ENCODE measurements at regions not wholly inside any gene's neighbourhood (a gene's known extent, or its start where the extent isn't known, plus 50 kb on each side); places are given as distances from the start of the nearest gene placed in this dataset.

- DNase-seq, result no peak
These were observed 244.8 kb downstream of the TLE3 start for GRCh38 chr15:69852916-69853315.

DNA sequence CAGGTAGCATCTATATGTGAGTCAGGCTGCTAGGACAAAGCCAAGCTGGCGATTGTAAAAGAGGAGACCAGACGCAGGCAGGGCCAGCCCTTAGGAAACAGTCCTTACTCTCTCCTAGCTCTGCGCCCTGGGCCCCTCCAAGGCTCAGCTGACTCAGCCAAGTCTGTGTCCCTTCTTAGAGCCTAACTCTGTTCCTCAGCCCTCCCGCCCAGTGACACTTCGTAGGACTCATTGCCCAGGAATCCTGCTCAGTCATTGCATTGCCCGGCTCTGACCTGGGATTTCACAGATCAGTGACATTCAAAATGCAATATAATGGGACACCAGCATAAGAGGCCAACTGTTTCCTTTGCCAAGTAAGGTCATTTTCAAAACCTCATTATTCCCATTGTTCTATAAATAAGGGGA is 244.2 kb downstream of the TLE3 start:
- no peak for DNase-seq

DNA sequence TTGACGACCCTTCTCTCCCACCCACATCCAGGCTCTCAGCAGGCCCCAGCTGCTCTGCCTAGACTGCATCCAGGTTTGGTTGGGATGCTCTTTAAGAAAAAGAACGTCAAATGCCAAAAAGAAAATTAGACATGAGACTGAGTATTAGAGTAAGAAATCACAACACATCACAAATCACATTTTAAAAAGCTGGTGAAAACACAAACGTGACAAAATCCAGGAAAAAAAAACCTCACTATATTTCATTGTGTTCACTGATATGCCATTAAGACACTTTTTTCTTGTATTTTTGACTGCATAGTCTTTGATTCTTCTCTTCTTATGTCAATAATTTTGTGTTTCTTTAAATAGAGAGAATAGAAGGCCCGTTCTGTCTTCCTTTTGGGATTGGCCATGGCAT is 243.7 kb downstream of the TLE3 start:
- no peak for DNase-seq

- DNase-seq, result no peak
These were observed 243.1 kb downstream of the TLE3 start for GRCh38 chr15:69854521-69855181.

GRCh38 chr15:69855258-69856000 is 242.3 kb downstream of the TLE3 start:
- no peak for DNase-seq

- no peak for DNase-seq
These were observed 240.5 kb downstream of the TLE3 start for GRCh38 chr15:69857250-69857649.

GRCh38 chr15:69857686-69858391 is 239.9 kb downstream of the TLE3 start:
- no peak for DNase-seq

DNA sequence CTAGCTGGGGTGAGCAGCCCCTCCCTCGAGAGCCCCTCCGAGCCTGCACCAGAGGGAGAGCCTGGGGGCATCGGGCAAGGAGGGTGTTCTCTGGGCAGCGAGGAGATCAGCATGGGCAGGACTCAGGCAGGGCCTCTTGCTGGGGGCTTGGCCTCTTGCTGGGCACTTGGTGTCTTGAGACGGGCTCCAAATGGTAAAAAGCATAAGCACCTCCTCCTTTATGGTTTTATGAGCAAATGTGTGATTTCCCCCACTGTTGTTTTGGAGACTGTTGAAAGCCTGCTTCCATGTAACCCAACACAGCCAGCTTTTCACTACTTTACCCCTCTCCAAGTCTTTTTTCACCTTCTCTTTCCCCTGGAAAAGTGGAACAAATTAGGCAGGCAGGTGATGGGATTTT is 239.3 kb downstream of the TLE3 start:
- no peak for DNase-seq

DNA sequence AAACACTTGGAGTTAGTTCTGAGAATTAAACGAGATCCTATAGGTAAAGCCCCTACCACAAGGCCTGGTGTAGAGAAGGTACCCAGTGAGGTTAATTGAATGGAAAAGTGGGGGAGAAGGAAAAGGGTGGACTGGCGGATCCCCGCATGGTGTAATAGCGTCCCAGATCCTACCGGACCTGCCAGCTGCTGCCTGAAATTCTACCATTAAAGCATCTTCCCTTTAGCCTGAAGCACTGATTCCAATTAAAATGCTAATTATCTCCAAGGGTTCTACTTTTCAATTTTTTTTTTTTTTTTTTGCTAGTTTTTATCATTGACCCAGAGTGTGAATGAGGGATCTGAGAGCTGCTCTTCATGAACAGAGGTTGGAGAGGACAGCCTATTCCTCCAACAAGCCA is 237.9 kb downstream of the TLE3 start:
- no peak for DNase-seq

DNA sequence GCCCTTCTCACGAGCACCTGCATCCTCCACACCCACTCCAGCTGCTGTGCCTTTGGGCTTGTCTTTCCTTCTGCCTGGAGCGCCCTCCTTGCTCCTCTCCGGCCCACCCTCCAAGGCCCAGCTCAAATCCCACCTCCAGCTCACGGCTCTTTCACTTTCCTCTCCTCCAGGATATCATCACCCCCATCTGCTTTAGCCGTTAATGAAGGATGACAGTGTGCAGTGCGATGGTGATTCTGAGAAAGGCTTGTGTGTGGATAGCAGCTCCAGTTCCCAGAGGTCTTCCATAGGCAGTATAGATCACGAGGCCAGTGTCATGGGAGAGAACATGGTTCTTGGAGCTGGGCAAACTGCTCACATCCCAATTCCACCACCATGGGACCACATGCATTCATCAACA is 237.4 kb downstream of the TLE3 start:
- DNase-seq, result no peak

DNA sequence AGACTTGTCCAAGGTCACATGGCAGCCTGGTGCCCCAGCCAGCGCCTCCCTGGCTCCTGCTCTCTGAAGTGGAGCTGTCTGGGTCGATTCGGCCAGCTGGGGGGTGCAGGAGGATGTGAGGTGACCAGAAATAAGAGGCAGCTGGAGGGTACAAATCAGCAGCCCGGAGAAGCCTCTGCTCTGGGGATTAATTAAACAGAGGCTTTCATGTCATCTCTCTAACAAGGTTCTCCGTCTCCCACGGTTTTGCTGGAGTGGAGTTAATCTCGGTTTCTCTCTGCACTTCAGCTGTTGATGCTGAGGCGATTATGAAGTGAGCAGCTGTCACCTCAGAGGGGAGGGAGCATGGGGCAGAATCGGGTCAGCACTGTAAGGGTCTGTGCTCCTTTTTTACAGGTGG is 236.8 kb downstream of the TLE3 start:
- no peak for DNase-seq

GRCh38 chr15:69861331-69862171 is 236.2 kb downstream of the TLE3 start:
- DNase-seq, result no peak

GRCh38 chr15:69862540-69862939 is 235.2 kb downstream of the TLE3 start:
- DNase-seq, result no peak

- no peak for DNase-seq
These were observed 234.3 kb downstream of the TLE3 start for GRCh38 chr15:69863446-69863845.

DNA sequence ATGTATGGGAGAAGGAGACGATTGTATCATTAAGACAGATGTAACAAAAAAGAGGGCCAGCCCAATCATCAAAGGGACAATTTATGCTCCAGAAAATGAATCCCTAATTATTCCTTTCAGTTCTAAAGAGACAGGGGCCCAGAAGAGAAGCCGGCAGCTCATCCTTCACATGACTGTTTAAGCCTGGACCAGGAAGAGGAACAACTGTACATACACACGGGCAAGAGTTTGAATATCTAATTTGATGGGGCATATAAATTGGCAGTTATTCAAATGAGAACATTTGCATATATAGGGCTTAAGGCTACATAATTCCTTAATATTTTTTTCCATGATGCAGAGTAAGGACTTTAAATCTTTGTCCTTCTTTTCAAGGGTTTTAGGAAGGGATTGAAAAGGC is 232.3 kb downstream of the TLE3 start:
- no peak for DNase-seq

GRCh38 chr15:69868756-69869155 is 229.0 kb downstream of the TLE3 start:
- no peak for DNase-seq

DNA sequence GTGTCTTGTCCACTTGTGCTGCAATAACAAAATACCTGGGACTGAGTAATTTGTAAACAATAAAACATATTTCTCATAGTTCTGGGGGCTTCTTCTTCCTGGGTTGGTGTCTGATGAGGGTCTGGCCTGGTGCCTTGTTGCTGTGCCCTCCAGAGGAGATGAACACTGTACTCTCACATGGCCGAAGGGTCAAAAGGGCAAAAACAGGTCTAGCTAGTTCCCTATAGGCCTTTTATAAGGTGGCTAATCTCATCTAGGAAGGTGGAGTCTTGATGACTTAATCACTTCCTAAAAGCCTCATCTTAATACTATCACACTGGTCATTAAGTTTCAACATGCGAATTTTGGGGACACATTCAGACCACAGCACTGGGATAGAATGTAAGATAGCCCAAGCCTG is 228.4 kb downstream of the TLE3 start:
- no peak for DNase-seq

GRCh38 chr15:69869881-69870505 is 227.7 kb downstream of the TLE3 start:
- no peak for DNase-seq

- no peak for DNase-seq
These were observed 226.1 kb downstream of the TLE3 start for GRCh38 chr15:69871511-69872134.

DNA sequence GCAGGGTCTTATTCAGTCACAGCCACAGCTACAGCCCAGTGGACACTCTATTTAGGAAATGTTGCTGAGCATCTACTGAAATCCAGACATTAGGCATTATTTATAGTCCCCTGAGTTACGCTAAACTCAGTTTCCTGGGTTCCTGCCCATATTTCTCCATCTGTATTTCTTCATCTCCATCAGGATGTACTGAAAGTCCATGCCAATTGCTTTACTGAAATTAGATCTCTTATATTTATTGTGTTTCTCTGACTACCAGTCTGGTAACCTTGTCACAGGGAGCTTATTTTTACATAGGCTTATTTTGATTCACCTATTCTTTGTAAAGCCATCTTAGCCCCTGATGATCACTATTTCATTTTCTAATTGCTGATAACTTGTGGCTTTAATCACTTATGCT is 223.9 kb downstream of the TLE3 start:
- DNase-seq, result no peak

DNA sequence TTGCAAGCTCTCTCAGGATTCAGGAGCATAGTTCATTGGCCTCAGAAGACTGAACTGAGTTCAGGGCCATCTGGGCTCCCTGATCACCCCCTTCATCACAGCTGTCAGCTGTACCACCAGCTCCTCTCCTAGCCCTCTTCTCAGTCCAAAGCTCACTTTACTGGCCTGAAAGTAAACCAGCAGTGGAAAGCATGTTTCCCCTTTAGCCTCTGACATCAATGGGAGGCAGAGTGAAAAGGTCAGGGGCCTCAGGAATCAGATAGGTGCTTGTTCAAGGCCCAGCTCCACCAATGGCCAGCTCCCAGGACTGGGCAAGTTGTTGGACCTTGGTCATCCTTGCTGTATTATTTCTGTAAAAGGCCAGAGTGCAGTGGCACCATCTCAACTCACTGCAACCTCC is 223.4 kb downstream of the TLE3 start:
- DNase-seq, result no peak
